ENCODE measurements at regions not wholly inside any gene's neighbourhood (a gene's known extent, or its start where the extent isn't known, plus 50 kb on each side); places are given as distances from the start of the nearest gene placed in this dataset.

DNA sequence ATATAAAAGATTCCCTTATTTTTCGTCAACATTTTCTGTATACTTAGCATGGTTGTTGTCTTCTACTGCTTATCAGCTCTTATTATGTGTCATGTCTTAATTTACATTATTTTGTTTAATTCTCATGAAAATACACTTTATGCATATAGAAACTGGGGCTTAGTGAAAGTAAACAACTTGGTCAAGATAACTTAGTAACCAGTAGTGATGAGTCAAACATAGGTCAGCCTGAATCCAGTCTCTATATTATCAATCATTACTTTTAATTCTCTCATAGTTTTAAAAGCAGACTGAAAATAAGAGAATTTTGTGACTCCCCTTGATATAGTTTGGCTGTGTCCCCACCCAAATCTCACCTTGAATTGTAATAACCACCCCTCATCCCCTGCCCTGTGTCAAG lies 119.6 kb upstream of the TPK1 start:
- 0% methylated on average over 1 of the region's 1 CpG for WGBS (ENCODE audit: insufficient coverage, low coverage, missing lambda C conversion rate)
- Histone ChIP-seq H3K9me3 (replicated peaks; ENCODE audit: control insufficient read depth, insufficient read depth, low read depth, low read length) (no peaks in the 10 kb centered on the region; the same call in 1 of the 2 replicates), H3K79me2 (ENCODE audit: control insufficient read depth, insufficient read depth, low read length) (no peaks in the 10 kb centered on the region), H3K4me2 (ENCODE audit: insufficient read depth, low read length) (no peak overlapping the region), H2AFZ (ENCODE audit: low read depth, low read length) (no peak overlapping the region), H3K27me3 (ENCODE audit: control insufficient read depth in 2 of 2, insufficient read depth in 2 of 2, low read length in 2 of 2) (no peaks in the 10 kb centered on the region), H3K4me3 (no peak overlapping the region), H4K20me1 (replicated peaks; ENCODE audit: control insufficient read depth, insufficient read depth, low read length) (no peaks in the 10 kb centered on the region), H3K27ac (ENCODE audit: extremely low read depth, low read depth, low read length) (no peak overlapping the region), H3K4me1 (replicated peaks in 1 of 2; ENCODE audit: control insufficient read depth in 2 of 2, insufficient read depth in 2 of 2, low read length in 2 of 2) (no peaks in the 10 kb centered on the region), H3K36me3 (ENCODE audit: control insufficient read depth, insufficient read depth, low read length) (no peaks in the 10 kb centered on the region), H3K9ac (ENCODE audit: insufficient read depth in 1 of 2, low read depth in 2 of 2, low read length in 2 of 2) (no peak overlapping the region), H3K9me1 (ENCODE audit: control insufficient read depth, insufficient read depth, low read length) (no peaks in the 10 kb centered on the region)
- intact Hi-C loops (cut with micrococcal nuclease): no loop called here
- no TSS peak for BruUV-seq (replicated peaks)
- DNase-seq (ENCODE audit: extremely low read depth in 1 of 4, low spot score in 3 of 4): no peak
- no peak for ATAC-seq
- in situ Hi-C loops (cut with MboI): no loop called here
- FAIRE-seq: no peak
- ChIA-PET POLR2A (no interaction called here), CTCF (ENCODE audit: low intra/inter-chr PET ratio) (no interaction called here)
- no peak for TF ChIP-seq CREB1 (IDR thresholded peaks at IDR 0.05)
- TF ChIP-seq CREB1 (CRISPR knock-in tag; IDR thresholded peaks at IDR 0.05): no peak
- no peak for TF ChIP-seq CCAR2 (IDR thresholded peaks at IDR 0.05; ENCODE audit: low read depth, low read length)
- TF ChIP-seq, protein P1, sequence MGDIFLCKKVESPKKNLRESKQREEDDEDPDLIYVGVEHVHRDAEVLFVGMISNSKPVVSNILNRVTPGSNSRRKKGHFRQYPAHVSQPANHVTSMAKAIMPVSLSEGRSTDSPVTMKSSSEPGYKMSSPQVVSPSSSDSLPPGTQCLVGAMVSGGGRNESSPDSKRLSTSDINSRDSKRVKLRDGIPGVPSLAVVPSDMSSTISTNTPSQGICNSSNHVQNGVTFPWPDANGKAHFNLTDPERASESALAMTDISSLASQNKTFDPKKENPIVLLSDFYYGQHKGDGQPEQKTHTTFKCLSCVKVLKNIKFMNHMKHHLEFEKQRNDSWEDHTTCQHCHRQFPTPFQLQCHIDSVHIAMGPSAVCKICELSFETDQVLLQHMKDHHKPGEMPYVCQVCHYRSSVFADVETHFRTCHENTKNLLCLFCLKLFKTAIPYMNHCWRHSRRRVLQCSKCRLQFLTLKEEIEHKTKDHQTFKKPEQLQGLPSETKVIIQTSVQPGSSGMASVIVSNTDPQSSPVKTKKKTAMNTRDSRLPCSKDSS (IDR thresholded peaks at IDR 0.05; ENCODE audit: low read depth, partially characterized antibody): no peak
- no peak for TF ChIP-seq GATAD2A (IDR thresholded peaks at IDR 0.05)
- no peak for TF ChIP-seq SNRNP70 (optimal IDR thresholded peaks at IDR 0.05; ENCODE audit: low read depth, low read length)
- no peak for TF ChIP-seq BHLHE40 (IDR thresholded peaks at IDR 0.05; ENCODE audit: low read length)
- TF ChIP-seq, protein P2, sequence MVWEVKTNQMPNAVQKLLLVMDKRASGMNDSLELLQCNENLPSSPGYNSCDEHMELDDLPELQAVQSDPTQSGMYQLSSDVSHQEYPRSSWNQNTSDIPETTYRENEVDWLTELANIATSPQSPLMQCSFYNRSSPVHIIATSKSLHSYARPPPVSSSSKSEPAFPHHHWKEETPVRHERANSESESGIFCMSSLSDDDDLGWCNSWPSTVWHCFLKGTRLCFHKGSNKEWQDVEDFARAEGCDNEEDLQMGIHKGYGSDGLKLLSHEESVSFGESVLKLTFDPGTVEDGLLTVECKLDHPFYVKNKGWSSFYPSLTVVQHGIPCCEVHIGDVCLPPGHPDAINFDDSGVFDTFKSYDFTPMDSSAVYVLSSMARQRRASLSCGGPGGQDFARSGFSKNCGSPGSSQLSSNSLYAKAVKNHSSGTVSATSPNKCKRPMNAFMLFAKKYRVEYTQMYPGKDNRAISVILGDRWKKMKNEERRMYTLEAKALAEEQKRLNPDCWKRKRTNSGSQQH (CRISPR knock-in tag; IDR thresholded peaks at IDR 0.05): no peak
- no peak for TF ChIP-seq NKRF (IDR thresholded peaks at IDR 0.05; ENCODE audit: borderline replicate concordance)

Data from K562 (cell line).